H1 (cell line): ENCODE measurements at regions not wholly inside any gene's neighbourhood (a gene's known extent, or its start where the extent isn't known, plus 50 kb on each side); places are given as distances from the start of the nearest gene placed in this dataset.

ENCODE experiments used
- CTCF ChIA-PET: fragments of 300-600 bp; sonication (Branson Sonifier 250); formaldehyde crosslinking; loops from one replicate; lab custom pipeline; 2021; ENCODE audit not compliant: partially characterized antibody; lab: Charles Lee
- POLR2A ChIA-PET: fragments of 300-600 bp; sonication (Branson Sonifier 250); formaldehyde crosslinking; loops from one replicate; lab custom pipeline; 2021; ENCODE audit warnings: inconsistent platforms; ENCODE audit not compliant: partially characterized antibody; lab: Charles Lee
- DNase-seq, 2 experiments: peaks; one replicate each; pipeline versions ENCODE4 v3.0.0 to v3.0.0-alpha.2; 2010 to 2022; ENCODE audit warnings: low spot score in 2 of 2, low read depth in 1 of 2, mixed read lengths in 1 of 2
- FAIRE-seq: peaks from 2 replicates; lab custom pipeline; 2011; peaks lifted over from hg19 to GRCh38; lab: Jason Lieb, UNC
- H2AFZ ChIP-seq: 2 replicates; pipeline ENCODE4 v1.8.1; 2012; ENCODE audit warnings: low read length, inconsistent platforms
- H2AK5ac ChIP-seq: 2 replicates; pipeline ENCODE4 v1.6.1; 2013; ENCODE audit warnings: low read depth, low read length
- H2BK120ac ChIP-seq: replicated peaks from 2 replicates; pipeline ENCODE3; 2013; ENCODE audit warnings: low read depth, low read length, inconsistent platforms
- H2BK12ac ChIP-seq: 2 replicates; pipeline ENCODE4 v1.6.1; 2013; ENCODE audit warnings: low read depth, low read length
- H2BK15ac ChIP-seq: 2 replicates; pipeline ENCODE4 v1.6.1; 2013; ENCODE audit warnings: low read length
- H2BK20ac ChIP-seq: 2 replicates; pipeline ENCODE4 v1.6.1; 2013; ENCODE audit warnings: low read length
- H2BK5ac ChIP-seq: 2 replicates; pipeline ENCODE4 v1.6.1; 2013; ENCODE audit warnings: low read depth, low read length
- H3K14ac ChIP-seq: 2 replicates; pipeline ENCODE4 v1.6.1; 2013; ENCODE audit warnings: inconsistent platforms; ENCODE audit not compliant: insufficient read length
- H3K18ac ChIP-seq: 2 replicates; pipeline ENCODE4 v1.6.1; 2013; ENCODE audit warnings: low read length; ENCODE audit errors: extremely low read depth
- H3K23ac ChIP-seq: 2 replicates; pipeline ENCODE4 v1.6.1; 2013; ENCODE audit warnings: inconsistent platforms; ENCODE audit not compliant: insufficient read length
- H3K23me2 ChIP-seq: 2 replicates; pipeline ENCODE4 v1.6.1; 2013; ENCODE audit warnings: low read depth, low read length
- H3K27ac ChIP-seq: 2 replicates; pipeline ENCODE4 v1.6.1; 2011; ENCODE audit warnings: low read depth, low read length, inconsistent platforms
- H3K27me3 ChIP-seq, 4 experiments: replicated peaks in 1 of 4; 1 replicate in 1 of 4; 2 replicates in 3 of 4; pipeline versions ENCODE4 v1.6.1 to v1.8.1; 2011 to 2013; ENCODE audit warnings: low read length in 3 of 4, mild to moderate bottlenecking in 3 of 4, inconsistent platforms in 2 of 4, mixed read lengths in 2 of 4, moderate library complexity in 1 of 4; ENCODE audit not compliant: control insufficient read depth in 3 of 4, insufficient read depth in 3 of 4; ENCODE audit errors: extremely low read depth in 1 of 4
- H3K36me3 ChIP-seq, 4 experiments: 2 replicates each; pipeline versions ENCODE4 v1.6.1 to v1.8.1; 2011 to 2013; ENCODE audit warnings: mild to moderate bottlenecking in 4 of 4, low read length in 3 of 4, moderate library complexity in 2 of 4, control low read depth in 1 of 4, inconsistent platforms in 1 of 4; ENCODE audit not compliant: insufficient read depth in 4 of 4, control insufficient read depth in 2 of 4
- H3K4ac ChIP-seq: replicated peaks from 2 replicates; pipeline ENCODE3; 2013; ENCODE audit warnings: low read length, low read depth, mixed read lengths, inconsistent platforms; ENCODE audit not compliant: insufficient read length
- H3K4me1 ChIP-seq, 4 experiments: replicated peaks in 1 of 4; 1 replicate in 1 of 4; 2 replicates in 3 of 4; pipeline versions ENCODE4 v1.6.1 to v1.8.1; 2011 to 2013; ENCODE audit warnings: low read length in 3 of 4, inconsistent platforms in 2 of 4, mixed read lengths in 1 of 4; ENCODE audit not compliant: insufficient read depth in 4 of 4, control insufficient read depth in 3 of 4
- H3K4me2 ChIP-seq, 2 experiments: 2 replicates each; pipeline versions ENCODE4 v1.6.1 to v1.8.1; 2011 to 2013; ENCODE audit warnings: low read depth in 2 of 2, low read length in 2 of 2, control low read depth in 1 of 2, inconsistent platforms in 1 of 2, mild to moderate bottlenecking in 1 of 2; ENCODE audit not compliant: insufficient read depth in 1 of 2
- H3K4me3 ChIP-seq, 4 experiments: fragments of 200-600, 300-600 bp in 1 of 4; sonication (generic), shearing (Covaris generic), sonication (Bioruptor Twin) in 1 of 4; 2 replicates each; pipeline versions ENCODE4 v1.5.1 to v1.8.1; 2011 to 2016; ENCODE audit warnings: low read length in 4 of 4, low read depth in 3 of 4, control low read depth in 2 of 4, inconsistent platforms in 2 of 4, mild to moderate bottlenecking in 2 of 4, mixed read lengths in 1 of 4, moderate library complexity in 1 of 4; ENCODE audit not compliant: insufficient read depth in 2 of 4; ENCODE audit errors: extremely low read depth in 1 of 4
- H3K56ac ChIP-seq: replicated peaks from 2 replicates; pipeline ENCODE3; 2013; ENCODE audit warnings: low read depth, mild to moderate bottlenecking, mixed read lengths, low read length, inconsistent platforms; ENCODE audit not compliant: insufficient read length
- H3K79me1 ChIP-seq: 2 replicates; pipeline ENCODE4 v1.6.1; 2013; ENCODE audit warnings: low read depth, low read length, control low read depth
- H3K79me2 ChIP-seq, 2 experiments: 2 replicates each; pipeline versions ENCODE4 v1.6.1 to v1.8.1; 2012 to 2013; ENCODE audit warnings: low read length in 2 of 2, mild to moderate bottlenecking in 2 of 2, inconsistent platforms in 1 of 2; ENCODE audit not compliant: insufficient read depth in 2 of 2, control insufficient read depth in 1 of 2
- H3K9ac ChIP-seq, 4 experiments: replicated peaks in 1 of 4; 1 replicate in 1 of 4; 2 replicates in 3 of 4; pipeline versions ENCODE4 v1.6.1 to v1.8.1; 2011 to 2013; ENCODE audit warnings: low read depth in 3 of 4, low read length in 3 of 4, control low read depth in 2 of 4, mild to moderate bottlenecking in 2 of 4, moderate library complexity in 2 of 4, inconsistent platforms in 1 of 4; ENCODE audit errors: extremely low read depth in 1 of 4
- H3K9me3 ChIP-seq, 2 experiments: 2 replicates each; pipeline versions ENCODE4 v1.6.1 to v1.8.1; 2012 to 2013; ENCODE audit warnings: mild to moderate bottlenecking in 2 of 2, moderate library complexity in 2 of 2, control low read depth in 1 of 2, inconsistent platforms in 1 of 2, low read depth in 1 of 2, low read length in 1 of 2, mixed read lengths in 1 of 2; ENCODE audit not compliant: insufficient read depth in 2 of 2
- H4K20me1 ChIP-seq, 2 experiments: replicated peaks in 1 of 2; 2 replicates each; pipeline versions ENCODE3 to v1.8.1; 2011 to 2013; ENCODE audit warnings: inconsistent platforms in 2 of 2, low read length in 2 of 2, mild to moderate bottlenecking in 1 of 2; ENCODE audit not compliant: insufficient read depth in 2 of 2, control insufficient read depth in 1 of 2
- H4K5ac ChIP-seq: 2 replicates; pipeline ENCODE4 v1.6.1; 2013; ENCODE audit warnings: low read length, low read depth, mixed read lengths, inconsistent platforms; ENCODE audit not compliant: insufficient read length
- H4K8ac ChIP-seq: 2 replicates; pipeline ENCODE4 v1.8.0; 2013; ENCODE audit warnings: mild to moderate bottlenecking, moderate library complexity, low read length, inconsistent platforms; ENCODE audit not compliant: insufficient read depth; ENCODE audit errors: extremely low read depth
- H4K91ac ChIP-seq: replicated peaks from 2 replicates; pipeline ENCODE3; 2013; ENCODE audit warnings: low read length, mixed read lengths, inconsistent platforms; ENCODE audit not compliant: insufficient read length
- CEBPB ChIP-seq: IDR thresholded peaks from 2 replicates; pipeline ENCODE4 v1.6.1; 2012; ENCODE audit warnings: low read depth, low read length
- GTF2F1 ChIP-seq: IDR thresholded peaks from 2 replicates; pipeline ENCODE4 v1.6.1; 2012; ENCODE audit warnings: low read depth, low read length, improper control_type of control experiment, borderline replicate concordance
- MAX ChIP-seq: IDR thresholded peaks from 2 replicates; pipeline ENCODE4 v1.6.1; 2012; ENCODE audit warnings: inconsistent platforms
- TCF12 ChIP-seq: IDR thresholded peaks from 2 replicates; pipeline ENCODE4 v1.6.1; 2011; ENCODE audit warnings: low read depth, mild to moderate bottlenecking, low read length
- WGBS, 2 experiments: shearing (Covaris generic) in 1 of 2; methylation state at CpG; one replicate each; pipeline versions ENCODE4 v1.1.6 to v1.1.7; 2013 to 2015; ENCODE audit warnings: low lambda C conversion rate in 2 of 2, mixed read lengths in 2 of 2, inconsistent platforms in 1 of 2, low coverage in 1 of 2, missing lambda C conversion rate in 1 of 2; ENCODE audit not compliant: insufficient replicate concordance in 2 of 2, insufficient coverage in 1 of 2, insufficient read length in 1 of 2; ENCODE audit errors: extremely low coverage in 1 of 2, missing lambda C conversion rate in 1 of 2; 5-methylcytosine and 5-hydroxymethylcytosine counted together

- H3K27ac ChIP-seq: no peak overlapping the region
- no peaks in the 10 kb centered on the region for H4K20me1 ChIP-seq
- no peak overlapping the region for H3K56ac ChIP-seq
- H3K4me3 ChIP-seq: no peak overlapping the region
- WGBS, 2 experiments: 96% methylated on average over 1 of the region's 1 CpG; no CpG with 5 or more reads in 1 of the 2 experiments
- no peak overlapping the region for H2BK20ac ChIP-seq
- no peak overlapping the region for H2BK5ac ChIP-seq
- H3K18ac ChIP-seq: no peak overlapping the region
- no peak for TF ChIP-seq GTF2F1
- no peak for TF ChIP-seq TCF12
- no peak for TF ChIP-seq MAX
- TF ChIP-seq CEBPB: no peak
- TF ChIP-seq, all 59 proteins: peak for 0
- H3K36me3 ChIP-seq: no peaks in the 10 kb centered on the region
- no peaks in the 10 kb centered on the region for H3K79me2 ChIP-seq
- no peak overlapping the region for H2BK12ac ChIP-seq
- no peak overlapping the region for H3K23ac ChIP-seq
- H4K8ac ChIP-seq: no peak overlapping the region
- POLR2A ChIA-PET: no interaction called here
- no peak overlapping the region for H4K5ac ChIP-seq
- FAIRE-seq: no peak
- H4K91ac ChIP-seq: no peak overlapping the region
- H2AK5ac ChIP-seq: no peak overlapping the region
- H3K4me2 ChIP-seq: no peak overlapping the region
- no peak overlapping the region for H2BK15ac ChIP-seq
- H3K27me3 ChIP-seq: no peaks in the 10 kb centered on the region
- H3K9me3 ChIP-seq: no peaks in the 10 kb centered on the region
- CTCF ChIA-PET: interaction anchor here (1.2 kb wide), 1 partner anchor 166 kb away, joined by 3 read pairs; no protein-coding TSS in a partner anchor
- no peak overlapping the region for H3K4ac ChIP-seq
- no peak overlapping the region for H3K14ac ChIP-seq
- DNase-seq: no peak
- H3K4me1 ChIP-seq: peaks cover 0 to 3% (median 0%) of the 10 kb centered on the region in 4 experiments; a peak in 3 of 7 replicates
- H2BK120ac ChIP-seq: no peak overlapping the region
- H3K79me1 ChIP-seq: no peaks in the 10 kb centered on the region
- H3K23me2 ChIP-seq: peaks cover 3% of the 10 kb centered on the region; the same call in 1 of the 2 replicates
- no peak overlapping the region for H2AFZ ChIP-seq
- H3K9ac ChIP-seq: no peak overlapping the region
Observed at GRCh38 chr7:116421298-116421697, 78.2 kb upstream of the CAV2 start.
